AG04450 (cell line): ENCODE measurements at regions not wholly inside any gene's neighbourhood (a gene's known extent, or its start where the extent isn't known, plus 50 kb on each side); places are given as distances from the start of the nearest gene placed in this dataset.
A peak's percentile ranks its signal among the peaks of the same experiment; 100 is the strongest.

Experiments used
- CTCF ChIA-PET: fragments of 300-600, 350-600 bp; formaldehyde crosslinking; extraction: SDS; loops from one replicate; lab custom pipeline; 2022; ENCODE audit warnings: antibody characterized with exemption, inconsistent platforms; lab: Charles Lee
- POLR2A ChIA-PET: fragments of 350-600 bp; formaldehyde crosslinking; extraction: SDS; loops from one replicate; lab custom pipeline; 2021; ENCODE audit warnings: antibody characterized with exemption, inconsistent platforms; lab: Yijun Ruan, JAX
- DNase-seq: peaks from one replicate; pipeline ENCODE4 v3.0.0-alpha.2; 2011; ENCODE audit warnings: low read depth, low spot score
- H3K27ac ChIP-seq: one replicate; pipeline ENCODE4 v1.5.1; 2012; ENCODE audit warnings: low read depth, low read length, control low read depth
- H3K27me3 ChIP-seq: one replicate; pipeline ENCODE4 v1.6.0; 2012; ENCODE audit warnings: low read length; ENCODE audit not compliant: control insufficient read depth, insufficient read depth
- H3K4me3 ChIP-seq: 2 replicates; pipeline ENCODE4 v1.5.1; 2011; ENCODE audit warnings: mild to moderate bottlenecking, low read depth, low read length, control low read depth
- H3K9me3 ChIP-seq: 2 replicates; pipeline ENCODE4 v1.5.1; 2012; ENCODE audit warnings: low read length; ENCODE audit not compliant: control insufficient read depth, insufficient read depth
- TF ChIP-seq, protein P1 (sequence below): IDR thresholded peaks from 2 replicates; pipeline ENCODE4 v1.5.1; 2011; ENCODE audit warnings: low read depth, low read length, control low read depth, inconsistent platforms

DNA sequence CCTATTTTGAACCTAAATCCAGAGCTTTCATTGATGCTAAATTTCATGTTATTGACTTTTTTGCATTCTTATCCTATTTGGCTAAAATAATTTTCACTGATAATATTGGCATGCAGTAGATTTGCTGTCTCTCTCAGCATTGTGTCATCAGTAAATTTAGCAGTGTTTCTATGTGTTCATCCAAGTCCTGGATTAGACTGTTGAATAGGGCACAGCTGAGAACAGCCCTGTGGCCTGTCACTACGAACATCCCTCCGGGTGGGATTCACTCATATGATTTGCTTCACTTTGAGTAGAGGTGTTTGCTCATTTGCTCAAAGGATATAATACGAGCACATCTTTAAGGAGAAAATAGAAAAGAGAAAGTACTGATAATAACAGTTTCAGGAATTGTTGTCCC is 101.5 kb downstream of the HSPH1 start:
- TF ChIP-seq, protein P1, sequence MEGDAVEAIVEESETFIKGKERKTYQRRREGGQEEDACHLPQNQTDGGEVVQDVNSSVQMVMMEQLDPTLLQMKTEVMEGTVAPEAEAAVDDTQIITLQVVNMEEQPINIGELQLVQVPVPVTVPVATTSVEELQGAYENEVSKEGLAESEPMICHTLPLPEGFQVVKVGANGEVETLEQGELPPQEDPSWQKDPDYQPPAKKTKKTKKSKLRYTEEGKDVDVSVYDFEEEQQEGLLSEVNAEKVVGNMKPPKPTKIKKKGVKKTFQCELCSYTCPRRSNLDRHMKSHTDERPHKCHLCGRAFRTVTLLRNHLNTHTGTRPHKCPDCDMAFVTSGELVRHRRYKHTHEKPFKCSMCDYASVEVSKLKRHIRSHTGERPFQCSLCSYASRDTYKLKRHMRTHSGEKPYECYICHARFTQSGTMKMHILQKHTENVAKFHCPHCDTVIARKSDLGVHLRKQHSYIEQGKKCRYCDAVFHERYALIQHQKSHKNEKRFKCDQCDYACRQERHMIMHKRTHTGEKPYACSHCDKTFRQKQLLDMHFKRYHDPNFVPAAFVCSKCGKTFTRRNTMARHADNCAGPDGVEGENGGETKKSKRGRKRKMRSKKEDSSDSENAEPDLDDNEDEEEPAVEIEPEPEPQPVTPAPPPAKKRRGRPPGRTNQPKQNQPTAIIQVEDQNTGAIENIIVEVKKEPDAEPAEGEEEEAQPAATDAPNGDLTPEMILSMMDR, result no peak
- ChIA-PET CTCF (no interaction called here), POLR2A (interaction anchor here (0.6 kb wide), 1 partner anchor 124 kb away, joined by 4 read pairs; no protein-coding TSS in a partner anchor)
- Histone ChIP-seq H3K4me3 (no peak overlapping the region), H3K9me3 (no peaks in the 10 kb centered on the region), H3K27ac (no peak overlapping the region), H3K27me3 (no peaks in the 10 kb centered on the region)
- DNase-seq, result no peak

DNA sequence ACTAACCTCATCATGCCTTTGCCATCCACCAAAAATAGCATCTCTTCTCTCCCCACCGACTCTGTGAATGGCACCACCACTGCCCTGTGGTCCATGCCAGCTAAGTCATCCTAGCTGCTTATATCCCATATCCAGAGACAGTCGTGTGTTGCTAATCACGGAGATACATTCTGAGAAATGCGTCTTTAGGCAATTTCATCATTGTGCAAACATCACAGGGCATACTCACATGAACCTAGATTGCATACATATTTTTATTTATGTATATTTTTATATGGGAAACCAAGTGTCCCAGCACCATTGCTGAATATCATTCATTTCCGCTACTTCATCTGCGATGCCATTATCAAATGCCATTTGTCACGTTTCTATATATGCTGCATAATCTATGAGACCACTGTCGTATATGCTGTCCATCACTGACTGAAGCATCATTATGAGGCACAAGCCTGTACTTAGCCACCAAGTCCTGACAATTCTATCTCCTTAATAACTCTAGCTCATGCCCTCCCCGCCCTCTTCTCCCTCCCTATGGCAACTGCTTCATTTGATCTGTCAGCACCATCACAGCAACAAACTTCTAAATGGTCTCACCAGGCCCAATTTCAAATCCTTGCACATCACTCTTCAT is 104.2 kb downstream of the HSPH1 start:
- Histone ChIP-seq H3K27ac (no peak overlapping the region), H3K4me3 (no peak overlapping the region), H3K27me3 (no peaks in the 10 kb centered on the region), H3K9me3 (no peaks in the 10 kb centered on the region)
- ChIA-PET CTCF (no interaction called here), POLR2A (no interaction called here)
- TF ChIP-seq, protein P1, result no peak
- DNase-seq, result no peak

DNA sequence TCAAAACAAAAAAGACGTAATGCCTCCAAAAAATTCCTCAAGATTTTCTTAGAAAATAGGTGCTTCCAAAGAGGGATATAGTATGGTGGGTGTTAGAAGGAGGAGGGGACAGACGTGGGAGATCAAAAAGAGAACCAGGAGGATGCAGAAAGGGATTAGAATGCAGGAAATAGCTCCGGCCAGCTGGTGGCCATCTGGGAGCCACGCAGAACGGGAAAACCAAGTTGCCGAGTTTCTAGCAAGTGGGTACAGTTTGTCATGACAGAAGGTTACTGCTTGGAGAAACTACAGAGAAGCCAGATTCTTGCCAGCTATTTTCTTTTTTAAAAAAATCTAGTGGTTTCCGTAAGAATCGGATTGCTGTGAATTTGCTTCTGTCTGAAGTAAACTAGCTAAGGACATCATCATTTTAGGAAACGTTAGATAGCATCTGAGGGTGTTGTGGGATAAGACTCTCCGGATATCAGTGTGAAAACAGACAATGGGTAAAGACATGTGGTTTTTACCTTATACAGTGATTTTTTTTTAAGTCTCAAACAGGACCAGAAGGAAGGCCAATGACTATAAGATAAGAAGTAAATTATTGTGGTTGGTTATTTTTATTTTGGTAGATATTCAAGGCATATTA is 104.9 kb downstream of the HSPH1 start:
- H3K9me3 ChIP-seq, result no peaks in the 10 kb centered on the region
- H3K4me3 ChIP-seq, result no peak overlapping the region
- TF ChIP-seq, protein P1, result peak; percentile 13; the same call in 1 of the 2 replicates
- ChIA-PET POLR2A (interaction anchor here (0.8 to 1.0 kb wide), 2 partner anchors 11 to 104 kb away, joined by 3 read pairs; no protein-coding TSS in a partner anchor), CTCF (interaction anchor here (0.6 to 1.6 kb wide), 3 partner anchors 9 to 1038 kb away, joined by 3 to 11 read pairs (median 7); no protein-coding TSS in a partner anchor)
- no peak overlapping the region for H3K27ac ChIP-seq
- no peak for DNase-seq
- H3K27me3 ChIP-seq, result no peaks in the 10 kb centered on the region

DNA sequence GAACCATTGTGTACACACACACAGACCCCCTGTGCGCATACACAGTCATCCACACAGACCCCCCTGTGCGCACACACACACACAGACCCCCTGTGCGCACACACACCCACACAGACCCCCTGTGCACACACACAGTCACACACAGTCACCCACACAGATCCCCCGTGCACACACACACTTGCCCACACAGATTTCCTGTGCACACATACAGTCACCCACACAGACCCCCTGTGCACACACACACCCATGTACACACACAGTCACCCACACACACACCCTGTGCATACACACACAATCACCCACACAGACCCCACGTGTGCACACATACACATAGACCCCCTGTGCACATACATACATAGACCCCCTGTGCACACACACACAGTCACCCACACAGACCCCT is 106.1 kb downstream of the HSPH1 start:
- Histone ChIP-seq H3K9me3 (no peaks in the 10 kb centered on the region), H3K27ac (no peak overlapping the region), H3K27me3 (no peaks in the 10 kb centered on the region), H3K4me3 (no peak overlapping the region)
- no peak for DNase-seq
- CTCF ChIA-PET, result interaction anchor here (0.6 to 1.6 kb wide), 3 partner anchors 8 to 473 kb away, joined by 4 to 11 read pairs (median 7); no protein-coding TSS in a partner anchor
- TF ChIP-seq, protein P1, result no peak
- POLR2A ChIA-PET, result no interaction called here

DNA sequence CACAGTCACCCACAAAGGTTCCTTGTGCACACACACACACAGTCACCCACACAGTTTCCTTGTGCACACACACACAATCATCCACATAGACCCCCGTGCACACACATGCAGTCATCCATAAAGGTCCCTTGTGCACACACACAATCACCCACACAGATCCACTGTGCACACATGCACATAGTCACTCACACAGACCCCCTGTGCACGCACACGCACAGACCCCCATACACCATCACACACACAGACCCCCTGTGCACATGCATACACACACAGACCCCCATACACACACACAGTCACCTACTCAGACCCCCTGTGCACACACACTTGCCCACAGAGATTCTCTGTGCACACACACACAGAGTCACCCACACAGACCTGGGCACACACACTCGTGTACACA is 107.1 kb downstream of the HSPH1 start:
- DNase-seq, result no peak
- no peak overlapping the region for H3K27ac ChIP-seq
- CTCF ChIA-PET, result no interaction called here
- TF ChIP-seq, protein P1, result no peak
- no peaks in the 10 kb centered on the region for H3K9me3 ChIP-seq
- no peak overlapping the region for H3K4me3 ChIP-seq
- H3K27me3 ChIP-seq, result no peaks in the 10 kb centered on the region
- POLR2A ChIA-PET, result no interaction called here
